ENCODE measurements at regions not wholly inside any gene's neighbourhood (a gene's known extent, or its start where the extent isn't known, plus 50 kb on each side); places are given as distances from the start of the nearest gene placed in this dataset.

DNA sequence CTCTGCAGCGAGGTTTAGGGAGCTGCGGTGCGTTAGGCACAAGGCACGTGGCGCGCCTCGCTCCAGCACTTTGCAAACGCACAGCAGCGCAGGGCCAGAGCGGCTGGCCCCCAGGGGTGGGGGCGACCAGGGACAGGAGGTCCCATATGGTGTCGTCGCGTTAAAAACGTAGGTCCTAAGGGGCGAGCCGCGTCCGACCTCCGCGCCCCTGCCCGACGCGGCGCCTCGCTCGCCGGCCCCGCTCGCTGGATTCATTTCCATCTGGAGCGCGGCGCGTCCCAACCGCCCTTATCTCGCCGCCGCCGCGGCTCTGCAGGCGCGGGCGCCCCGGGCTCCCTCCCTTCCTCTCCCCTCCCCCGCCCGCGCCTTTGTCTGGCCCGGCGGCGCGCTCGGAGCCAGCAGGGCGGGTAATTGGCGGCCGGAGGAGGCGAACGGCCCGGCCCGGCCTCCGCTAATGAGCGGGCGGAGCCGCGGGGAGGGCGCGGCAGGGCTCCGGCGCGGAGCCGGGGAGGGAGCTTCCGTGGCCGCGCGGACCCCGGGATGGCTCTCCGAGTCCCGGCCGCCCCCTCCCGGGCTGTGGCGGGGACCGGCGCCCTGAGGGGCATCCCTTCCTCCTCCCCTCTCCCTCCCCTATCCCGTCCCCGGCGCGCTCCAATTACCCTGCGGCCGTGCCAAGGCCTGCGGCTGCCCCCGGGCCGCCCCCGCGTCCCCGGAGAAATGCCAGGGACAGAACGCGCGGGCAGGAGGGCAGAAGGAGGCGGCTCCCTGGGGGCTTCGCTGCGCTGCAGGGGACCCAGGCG, 409.0 kb downstream of the BCOR start (continued):
- TF ChIP-seq TSHZ1 (tag by site-specific recombination; IDR thresholded peaks at IDR 0.05; ENCODE audit: borderline replicate concordance) (0 out of 2 replicates have a peak, but pooled peaks have one; percentile 9), ZNF548 (tag by site-specific recombination; IDR thresholded peaks at IDR 0.05) (no peak), ZNF132 (tag by site-specific recombination; IDR thresholded peaks at IDR 0.05; ENCODE audit: borderline replicate concordance) (no peak), ZNF600 (tag by site-specific recombination; IDR thresholded peaks at IDR 0.05) (peak; percentile 61; the same call in 1 of the 2 replicates), ELK4 (IDR thresholded peaks at IDR 0.05; ENCODE audit: borderline replicate concordance, low read depth, low read length) (no peak), ZNF449 (tag by site-specific recombination; IDR thresholded peaks at IDR 0.05) (peak; percentile 67; the same call in 1 of the 2 replicates), GLIS1 (tag by site-specific recombination; IDR thresholded peaks at IDR 0.05) (peak; percentile 97), ZBTB48 (tag by site-specific recombination; IDR thresholded peaks at IDR 0.05) (peak; percentile 57), ZNF513 (tag by site-specific recombination; IDR thresholded peaks at IDR 0.05) (peak; percentile 15; the same call in 1 of the 2 replicates)
- TF ChIP-seq, protein P1, sequence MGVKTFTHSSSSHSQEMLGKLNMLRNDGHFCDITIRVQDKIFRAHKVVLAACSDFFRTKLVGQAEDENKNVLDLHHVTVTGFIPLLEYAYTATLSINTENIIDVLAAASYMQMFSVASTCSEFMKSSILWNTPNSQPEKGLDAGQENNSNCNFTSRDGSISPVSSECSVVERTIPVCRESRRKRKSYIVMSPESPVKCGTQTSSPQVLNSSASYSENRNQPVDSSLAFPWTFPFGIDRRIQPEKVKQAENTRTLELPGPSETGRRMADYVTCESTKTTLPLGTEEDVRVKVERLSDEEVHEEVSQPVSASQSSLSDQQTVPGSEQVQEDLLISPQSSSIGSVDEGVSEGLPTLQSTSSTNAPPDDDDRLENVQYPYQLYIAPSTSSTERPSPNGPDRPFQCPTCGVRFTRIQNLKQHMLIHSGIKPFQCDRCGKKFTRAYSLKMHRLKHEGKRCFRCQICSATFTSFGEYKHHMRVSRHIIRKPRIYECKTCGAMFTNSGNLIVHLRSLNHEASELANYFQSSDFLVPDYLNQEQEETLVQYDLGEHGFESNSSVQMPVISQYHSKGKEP (tag by site-specific recombination; IDR thresholded peaks at IDR 0.05) = no peak
- TF ChIP-seq, protein P2, sequence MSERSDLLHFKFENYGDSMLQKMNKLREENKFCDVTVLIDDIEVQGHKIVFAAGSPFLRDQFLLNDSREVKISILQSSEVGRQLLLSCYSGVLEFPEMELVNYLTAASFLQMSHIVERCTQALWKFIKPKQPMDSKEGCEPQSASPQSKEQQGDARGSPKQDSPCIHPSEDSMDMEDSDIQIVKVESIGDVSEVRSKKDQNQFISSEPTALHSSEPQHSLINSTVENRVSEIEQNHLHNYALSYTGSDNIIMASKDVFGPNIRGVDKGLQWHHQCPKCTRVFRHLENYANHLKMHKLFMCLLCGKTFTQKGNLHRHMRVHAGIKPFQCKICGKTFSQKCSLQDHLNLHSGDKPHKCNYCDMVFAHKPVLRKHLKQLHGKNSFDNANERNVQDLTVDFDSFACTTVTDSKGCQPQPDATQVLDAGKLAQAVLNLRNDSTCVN (tag by site-specific recombination; optimal IDR thresholded peaks at IDR 0.05) = peak; percentile 75
- TF ChIP-seq, protein P3, sequence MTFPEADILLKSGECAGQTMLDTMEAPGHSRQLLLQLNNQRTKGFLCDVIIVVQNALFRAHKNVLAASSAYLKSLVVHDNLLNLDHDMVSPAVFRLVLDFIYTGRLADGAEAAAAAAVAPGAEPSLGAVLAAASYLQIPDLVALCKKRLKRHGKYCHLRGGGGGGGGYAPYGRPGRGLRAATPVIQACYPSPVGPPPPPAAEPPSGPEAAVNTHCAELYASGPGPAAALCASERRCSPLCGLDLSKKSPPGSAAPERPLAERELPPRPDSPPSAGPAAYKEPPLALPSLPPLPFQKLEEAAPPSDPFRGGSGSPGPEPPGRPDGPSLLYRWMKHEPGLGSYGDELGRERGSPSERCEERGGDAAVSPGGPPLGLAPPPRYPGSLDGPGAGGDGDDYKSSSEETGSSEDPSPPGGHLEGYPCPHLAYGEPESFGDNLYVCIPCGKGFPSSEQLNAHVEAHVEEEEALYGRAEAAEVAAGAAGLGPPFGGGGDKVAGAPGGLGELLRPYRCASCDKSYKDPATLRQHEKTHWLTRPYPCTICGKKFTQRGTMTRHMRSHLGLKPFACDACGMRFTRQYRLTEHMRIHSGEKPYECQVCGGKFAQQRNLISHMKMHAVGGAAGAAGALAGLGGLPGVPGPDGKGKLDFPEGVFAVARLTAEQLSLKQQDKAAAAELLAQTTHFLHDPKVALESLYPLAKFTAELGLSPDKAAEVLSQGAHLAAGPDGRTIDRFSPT (tag by site-specific recombination; IDR thresholded peaks at IDR 0.05) = peak; percentile 49; the same call in 1 of the 2 replicates
- TF ChIP-seq, protein P4, sequence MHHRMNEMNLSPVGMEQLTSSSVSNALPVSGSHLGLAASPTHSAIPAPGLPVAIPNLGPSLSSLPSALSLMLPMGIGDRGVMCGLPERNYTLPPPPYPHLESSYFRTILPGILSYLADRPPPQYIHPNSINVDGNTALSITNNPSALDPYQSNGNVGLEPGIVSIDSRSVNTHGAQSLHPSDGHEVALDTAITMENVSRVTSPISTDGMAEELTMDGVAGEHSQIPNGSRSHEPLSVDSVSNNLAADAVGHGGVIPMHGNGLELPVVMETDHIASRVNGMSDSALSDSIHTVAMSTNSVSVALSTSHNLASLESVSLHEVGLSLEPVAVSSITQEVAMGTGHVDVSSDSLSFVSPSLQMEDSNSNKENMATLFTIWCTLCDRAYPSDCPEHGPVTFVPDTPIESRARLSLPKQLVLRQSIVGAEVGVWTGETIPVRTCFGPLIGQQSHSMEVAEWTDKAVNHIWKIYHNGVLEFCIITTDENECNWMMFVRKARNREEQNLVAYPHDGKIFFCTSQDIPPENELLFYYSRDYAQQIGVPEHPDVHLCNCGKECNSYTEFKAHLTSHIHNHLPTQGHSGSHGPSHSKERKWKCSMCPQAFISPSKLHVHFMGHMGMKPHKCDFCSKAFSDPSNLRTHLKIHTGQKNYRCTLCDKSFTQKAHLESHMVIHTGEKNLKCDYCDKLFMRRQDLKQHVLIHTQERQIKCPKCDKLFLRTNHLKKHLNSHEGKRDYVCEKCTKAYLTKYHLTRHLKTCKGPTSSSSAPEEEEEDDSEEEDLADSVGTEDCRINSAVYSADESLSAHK (tag by site-specific recombination; IDR thresholded peaks at IDR 0.05) = no peak

Data from HEK293 (cell line).